ENCODE measurements at regions not wholly inside any gene's neighbourhood (a gene's known extent, or its start where the extent isn't known, plus 50 kb on each side); places are given as distances from the start of the nearest gene placed in this dataset.

- TF ChIP-seq, protein P1, sequence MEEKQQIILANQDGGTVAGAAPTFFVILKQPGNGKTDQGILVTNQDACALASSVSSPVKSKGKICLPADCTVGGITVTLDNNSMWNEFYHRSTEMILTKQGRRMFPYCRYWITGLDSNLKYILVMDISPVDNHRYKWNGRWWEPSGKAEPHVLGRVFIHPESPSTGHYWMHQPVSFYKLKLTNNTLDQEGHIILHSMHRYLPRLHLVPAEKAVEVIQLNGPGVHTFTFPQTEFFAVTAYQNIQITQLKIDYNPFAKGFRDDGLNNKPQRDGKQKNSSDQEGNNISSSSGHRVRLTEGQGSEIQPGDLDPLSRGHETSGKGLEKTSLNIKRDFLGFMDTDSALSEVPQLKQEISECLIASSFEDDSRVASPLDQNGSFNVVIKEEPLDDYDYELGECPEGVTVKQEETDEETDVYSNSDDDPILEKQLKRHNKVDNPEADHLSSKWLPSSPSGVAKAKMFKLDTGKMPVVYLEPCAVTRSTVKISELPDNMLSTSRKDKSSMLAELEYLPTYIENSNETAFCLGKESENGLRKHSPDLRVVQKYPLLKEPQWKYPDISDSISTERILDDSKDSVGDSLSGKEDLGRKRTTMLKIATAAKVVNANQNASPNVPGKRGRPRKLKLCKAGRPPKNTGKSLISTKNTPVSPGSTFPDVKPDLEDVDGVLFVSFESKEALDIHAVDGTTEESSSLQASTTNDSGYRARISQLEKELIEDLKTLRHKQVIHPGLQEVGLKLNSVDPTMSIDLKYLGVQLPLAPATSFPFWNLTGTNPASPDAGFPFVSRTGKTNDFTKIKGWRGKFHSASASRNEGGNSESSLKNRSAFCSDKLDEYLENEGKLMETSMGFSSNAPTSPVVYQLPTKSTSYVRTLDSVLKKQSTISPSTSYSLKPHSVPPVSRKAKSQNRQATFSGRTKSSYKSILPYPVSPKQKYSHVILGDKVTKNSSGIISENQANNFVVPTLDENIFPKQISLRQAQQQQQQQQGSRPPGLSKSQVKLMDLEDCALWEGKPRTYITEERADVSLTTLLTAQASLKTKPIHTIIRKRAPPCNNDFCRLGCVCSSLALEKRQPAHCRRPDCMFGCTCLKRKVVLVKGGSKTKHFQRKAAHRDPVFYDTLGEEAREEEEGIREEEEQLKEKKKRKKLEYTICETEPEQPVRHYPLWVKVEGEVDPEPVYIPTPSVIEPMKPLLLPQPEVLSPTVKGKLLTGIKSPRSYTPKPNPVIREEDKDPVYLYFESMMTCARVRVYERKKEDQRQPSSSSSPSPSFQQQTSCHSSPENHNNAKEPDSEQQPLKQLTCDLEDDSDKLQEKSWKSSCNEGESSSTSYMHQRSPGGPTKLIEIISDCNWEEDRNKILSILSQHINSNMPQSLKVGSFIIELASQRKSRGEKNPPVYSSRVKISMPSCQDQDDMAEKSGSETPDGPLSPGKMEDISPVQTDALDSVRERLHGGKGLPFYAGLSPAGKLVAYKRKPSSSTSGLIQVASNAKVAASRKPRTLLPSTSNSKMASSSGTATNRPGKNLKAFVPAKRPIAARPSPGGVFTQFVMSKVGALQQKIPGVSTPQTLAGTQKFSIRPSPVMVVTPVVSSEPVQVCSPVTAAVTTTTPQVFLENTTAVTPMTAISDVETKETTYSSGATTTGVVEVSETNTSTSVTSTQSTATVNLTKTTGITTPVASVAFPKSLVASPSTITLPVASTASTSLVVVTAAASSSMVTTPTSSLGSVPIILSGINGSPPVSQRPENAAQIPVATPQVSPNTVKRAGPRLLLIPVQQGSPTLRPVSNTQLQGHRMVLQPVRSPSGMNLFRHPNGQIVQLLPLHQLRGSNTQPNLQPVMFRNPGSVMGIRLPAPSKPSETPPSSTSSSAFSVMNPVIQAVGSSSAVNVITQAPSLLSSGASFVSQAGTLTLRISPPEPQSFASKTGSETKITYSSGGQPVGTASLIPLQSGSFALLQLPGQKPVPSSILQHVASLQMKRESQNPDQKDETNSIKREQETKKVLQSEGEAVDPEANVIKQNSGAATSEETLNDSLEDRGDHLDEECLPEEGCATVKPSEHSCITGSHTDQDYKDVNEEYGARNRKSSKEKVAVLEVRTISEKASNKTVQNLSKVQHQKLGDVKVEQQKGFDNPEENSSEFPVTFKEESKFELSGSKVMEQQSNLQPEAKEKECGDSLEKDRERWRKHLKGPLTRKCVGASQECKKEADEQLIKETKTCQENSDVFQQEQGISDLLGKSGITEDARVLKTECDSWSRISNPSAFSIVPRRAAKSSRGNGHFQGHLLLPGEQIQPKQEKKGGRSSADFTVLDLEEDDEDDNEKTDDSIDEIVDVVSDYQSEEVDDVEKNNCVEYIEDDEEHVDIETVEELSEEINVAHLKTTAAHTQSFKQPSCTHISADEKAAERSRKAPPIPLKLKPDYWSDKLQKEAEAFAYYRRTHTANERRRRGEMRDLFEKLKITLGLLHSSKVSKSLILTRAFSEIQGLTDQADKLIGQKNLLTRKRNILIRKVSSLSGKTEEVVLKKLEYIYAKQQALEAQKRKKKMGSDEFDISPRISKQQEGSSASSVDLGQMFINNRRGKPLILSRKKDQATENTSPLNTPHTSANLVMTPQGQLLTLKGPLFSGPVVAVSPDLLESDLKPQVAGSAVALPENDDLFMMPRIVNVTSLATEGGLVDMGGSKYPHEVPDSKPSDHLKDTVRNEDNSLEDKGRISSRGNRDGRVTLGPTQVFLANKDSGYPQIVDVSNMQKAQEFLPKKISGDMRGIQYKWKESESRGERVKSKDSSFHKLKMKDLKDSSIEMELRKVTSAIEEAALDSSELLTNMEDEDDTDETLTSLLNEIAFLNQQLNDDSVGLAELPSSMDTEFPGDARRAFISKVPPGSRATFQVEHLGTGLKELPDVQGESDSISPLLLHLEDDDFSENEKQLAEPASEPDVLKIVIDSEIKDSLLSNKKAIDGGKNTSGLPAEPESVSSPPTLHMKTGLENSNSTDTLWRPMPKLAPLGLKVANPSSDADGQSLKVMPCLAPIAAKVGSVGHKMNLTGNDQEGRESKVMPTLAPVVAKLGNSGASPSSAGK (IDR thresholded peaks at IDR 0.05), result no peak
Observed at GRCh38 chr5:88092358-88092757, 176.3 kb downstream of the TMEM161B start (continued).

Data from K562 (cell line).